SK-N-MC (cell line): ENCODE measurements at regions not wholly inside any gene's neighbourhood (a gene's known extent, or its start where the extent isn't known, plus 50 kb on each side); places are given as distances from the start of the nearest gene placed in this dataset.

Source experiments
- EZH2 ChIP-seq: fragments of 200-600 bp; sonication (generic); IDR thresholded peaks from one replicate; pipeline ENCODE4 v1.6.1; 2017; ENCODE audit warnings: antibody characterized with exemption
- POLR2AphosphoS5 ChIP-seq: IDR thresholded peaks from 2 replicates; pipeline ENCODE4 v1.6.1; 2012; ENCODE audit warnings: mild to moderate bottlenecking, low read depth, low read length, borderline replicate concordance

- TF ChIP-seq POLR2AphosphoS5 = no peak
- no peak for TF ChIP-seq EZH2
Observed at GRCh38 chr11:23205156-23205871, 345.0 kb upstream of the CCDC179 start.
